ENCODE measurements at regions not wholly inside any gene's neighbourhood (a gene's known extent, or its start where the extent isn't known, plus 50 kb on each side); places are given as distances from the start of the nearest gene placed in this dataset.

DNA sequence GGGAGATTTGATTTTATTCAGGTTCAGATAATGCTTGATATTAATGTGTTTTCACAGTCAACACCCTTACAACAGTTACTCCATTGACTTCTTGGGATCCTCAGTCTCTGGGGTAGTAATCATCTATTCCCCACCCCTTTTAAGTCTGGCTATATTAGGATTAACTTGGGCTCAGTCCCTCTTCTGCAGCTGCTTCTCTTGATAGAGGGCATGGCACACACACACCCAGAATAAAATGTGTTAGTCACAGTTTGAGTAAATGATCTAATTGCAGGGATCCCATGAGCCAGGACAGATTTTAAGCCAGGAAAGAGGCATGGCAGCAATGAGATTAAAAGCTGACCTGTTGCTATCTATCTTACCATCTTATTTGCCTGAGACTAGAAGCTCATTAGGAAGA, 53.7 kb upstream of the VLDLR start:
- no peaks in the 10 kb centered on the region for H3F3A ChIP-seq (ENCODE audit: low read depth)
- no peaks in the 10 kb centered on the region for H4K20me1 ChIP-seq (ENCODE audit: insufficient read depth, low read length, poor library complexity, severe bottlenecking)
- no peak overlapping the region for H2AFZ ChIP-seq (ENCODE audit: low read length)
- no peak overlapping the region for H3K4me3 ChIP-seq (ENCODE audit: low read length, poor library complexity, severe bottlenecking)
- TF ChIP-seq EZH2phosphoT487 (IDR thresholded peaks at IDR 0.05; ENCODE audit: borderline replicate concordance), result no peak
- TF ChIP-seq, protein P1, sequence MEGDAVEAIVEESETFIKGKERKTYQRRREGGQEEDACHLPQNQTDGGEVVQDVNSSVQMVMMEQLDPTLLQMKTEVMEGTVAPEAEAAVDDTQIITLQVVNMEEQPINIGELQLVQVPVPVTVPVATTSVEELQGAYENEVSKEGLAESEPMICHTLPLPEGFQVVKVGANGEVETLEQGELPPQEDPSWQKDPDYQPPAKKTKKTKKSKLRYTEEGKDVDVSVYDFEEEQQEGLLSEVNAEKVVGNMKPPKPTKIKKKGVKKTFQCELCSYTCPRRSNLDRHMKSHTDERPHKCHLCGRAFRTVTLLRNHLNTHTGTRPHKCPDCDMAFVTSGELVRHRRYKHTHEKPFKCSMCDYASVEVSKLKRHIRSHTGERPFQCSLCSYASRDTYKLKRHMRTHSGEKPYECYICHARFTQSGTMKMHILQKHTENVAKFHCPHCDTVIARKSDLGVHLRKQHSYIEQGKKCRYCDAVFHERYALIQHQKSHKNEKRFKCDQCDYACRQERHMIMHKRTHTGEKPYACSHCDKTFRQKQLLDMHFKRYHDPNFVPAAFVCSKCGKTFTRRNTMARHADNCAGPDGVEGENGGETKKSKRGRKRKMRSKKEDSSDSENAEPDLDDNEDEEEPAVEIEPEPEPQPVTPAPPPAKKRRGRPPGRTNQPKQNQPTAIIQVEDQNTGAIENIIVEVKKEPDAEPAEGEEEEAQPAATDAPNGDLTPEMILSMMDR (conservative IDR thresholded peaks at IDR 0.05; ENCODE audit: low read length), result no peak
- no peaks in the 10 kb centered on the region for H3K27me3 ChIP-seq (ENCODE audit: insufficient read depth, low read length, poor library complexity, severe bottlenecking)
- H3K9me3 ChIP-seq (ENCODE audit: insufficient read depth, low read depth, low read length), result no peaks in the 10 kb centered on the region
- H3K9ac ChIP-seq (ENCODE audit: low read depth, low read length, poor library complexity, severe bottlenecking), result no peak overlapping the region
- no peaks in the 10 kb centered on the region for H3K79me2 ChIP-seq (ENCODE audit: insufficient read depth, low read length)
- H3K4me1 ChIP-seq (ENCODE audit: insufficient read depth, low read length, poor library complexity, severe bottlenecking), result peaks cover 9% of the 10 kb centered on the region
- no peaks in the 10 kb centered on the region for H3K36me3 ChIP-seq (ENCODE audit: insufficient read depth, low read length)
- H3K9me2 ChIP-seq (replicated peaks; ENCODE audit: low read depth, low read length), result no peaks in the 10 kb centered on the region
- H3K4me2 ChIP-seq (ENCODE audit: low read depth, low read length, poor library complexity, severe bottlenecking), result no peak overlapping the region

DNA sequence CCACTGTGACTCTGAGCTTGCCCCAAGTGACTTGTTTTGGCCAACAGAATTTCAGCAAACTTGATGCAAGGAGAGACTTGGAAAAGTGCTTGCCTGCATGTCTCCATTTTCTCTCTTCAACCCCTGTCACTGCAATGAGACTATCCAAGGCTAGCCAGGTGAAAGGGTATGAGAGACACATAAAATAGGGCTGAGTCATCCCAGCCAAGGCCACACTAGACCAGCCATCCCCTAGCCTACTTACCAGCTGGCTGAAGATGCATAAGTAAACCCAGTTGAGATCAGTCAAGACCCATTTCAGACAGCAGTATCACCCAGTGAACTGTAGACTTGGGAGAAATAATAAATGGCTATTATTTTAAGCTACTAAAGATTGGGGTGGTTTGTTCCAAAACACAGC, 52.9 kb upstream of the VLDLR start:
- H3K4me2 ChIP-seq (ENCODE audit: low read depth, low read length, poor library complexity, severe bottlenecking), result no peak overlapping the region
- H2AFZ ChIP-seq (ENCODE audit: low read length), result no peak overlapping the region
- no peaks in the 10 kb centered on the region for H3K9me3 ChIP-seq (ENCODE audit: insufficient read depth, low read depth, low read length)
- H3K4me3 ChIP-seq (ENCODE audit: low read length, poor library complexity, severe bottlenecking), result no peak overlapping the region
- no peaks in the 10 kb centered on the region for H3K36me3 ChIP-seq (ENCODE audit: insufficient read depth, low read length)
- H3F3A ChIP-seq (ENCODE audit: low read depth), result no peaks in the 10 kb centered on the region
- H3K4me1 ChIP-seq (ENCODE audit: insufficient read depth, low read length, poor library complexity, severe bottlenecking), result peaks cover 9% of the 10 kb centered on the region
- H3K9me2 ChIP-seq (replicated peaks; ENCODE audit: low read depth, low read length), result no peaks in the 10 kb centered on the region
- H3K9ac ChIP-seq (ENCODE audit: low read depth, low read length, poor library complexity, severe bottlenecking), result no peak overlapping the region
- H3K79me2 ChIP-seq (ENCODE audit: insufficient read depth, low read length), result no peaks in the 10 kb centered on the region
- no peaks in the 10 kb centered on the region for H4K20me1 ChIP-seq (ENCODE audit: insufficient read depth, low read length, poor library complexity, severe bottlenecking)
- H3K27me3 ChIP-seq (ENCODE audit: insufficient read depth, low read length, poor library complexity, severe bottlenecking), result no peaks in the 10 kb centered on the region
- TF ChIP-seq, protein P1 (conservative IDR thresholded peaks at IDR 0.05; ENCODE audit: low read length), result no peak
- no peak for TF ChIP-seq EZH2phosphoT487 (IDR thresholded peaks at IDR 0.05; ENCODE audit: borderline replicate concordance)

DNA sequence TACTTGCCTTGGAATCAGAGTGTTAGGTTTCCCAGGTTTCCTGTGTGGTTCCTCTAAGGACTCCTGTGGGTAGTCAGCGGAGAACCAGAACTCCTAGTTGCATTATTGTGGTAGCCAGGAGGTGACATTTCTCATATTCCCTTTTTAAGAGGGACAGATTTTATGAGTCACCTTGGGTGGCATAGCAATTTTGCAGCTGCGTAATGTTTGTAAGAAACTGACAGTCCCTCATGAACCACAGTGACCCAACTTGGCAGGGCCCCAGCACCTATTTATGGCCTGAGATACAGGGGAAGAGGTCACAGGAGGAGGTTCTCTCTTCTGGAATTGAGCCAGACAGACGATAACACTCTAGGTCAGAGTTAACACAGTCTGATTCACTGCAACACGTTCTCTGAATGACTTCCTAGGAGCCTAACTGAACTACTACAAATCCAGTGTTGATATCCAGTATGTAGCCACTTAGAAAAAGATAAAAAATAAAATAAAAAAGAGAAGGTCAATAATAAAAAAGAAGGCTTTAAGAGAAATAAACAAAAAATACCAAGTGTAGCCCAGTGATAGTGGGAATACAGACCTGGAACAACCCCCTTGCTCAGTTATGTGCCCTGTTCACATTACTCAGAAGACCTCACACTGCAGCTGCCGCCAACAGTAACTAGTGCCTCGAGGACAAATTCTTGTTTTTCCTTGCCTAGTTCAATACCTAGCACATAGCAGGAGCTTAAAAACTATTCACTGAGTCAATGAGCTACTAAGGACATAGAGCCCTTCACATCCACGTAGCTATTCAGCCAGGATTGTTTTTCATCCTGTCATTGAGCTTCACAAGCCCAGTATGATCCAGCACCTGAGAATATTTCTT, 50.7 kb upstream of the VLDLR start:
- H3K9me2 ChIP-seq (replicated peaks; ENCODE audit: low read depth, low read length), result no peaks in the 10 kb centered on the region
- H4K20me1 ChIP-seq (ENCODE audit: insufficient read depth, low read length, poor library complexity, severe bottlenecking), result no peaks in the 10 kb centered on the region
- H3K27me3 ChIP-seq (ENCODE audit: insufficient read depth, low read length, poor library complexity, severe bottlenecking), result no peaks in the 10 kb centered on the region
- no peaks in the 10 kb centered on the region for H3K79me2 ChIP-seq (ENCODE audit: insufficient read depth, low read length)
- H2AFZ ChIP-seq (ENCODE audit: low read length), result no peak overlapping the region
- H3K4me3 ChIP-seq (ENCODE audit: low read length, poor library complexity, severe bottlenecking), result no peak overlapping the region
- no peaks in the 10 kb centered on the region for H3F3A ChIP-seq (ENCODE audit: low read depth)
- H3K9ac ChIP-seq (ENCODE audit: low read depth, low read length, poor library complexity, severe bottlenecking), result no peak overlapping the region
- peaks cover 9% of the 10 kb centered on the region for H3K4me1 ChIP-seq (ENCODE audit: insufficient read depth, low read length, poor library complexity, severe bottlenecking)
- no peaks in the 10 kb centered on the region for H3K36me3 ChIP-seq (ENCODE audit: insufficient read depth, low read length)
- no peaks in the 10 kb centered on the region for H3K9me3 ChIP-seq (ENCODE audit: insufficient read depth, low read depth, low read length)
- no peak for TF ChIP-seq EZH2phosphoT487 (IDR thresholded peaks at IDR 0.05; ENCODE audit: borderline replicate concordance)
- TF ChIP-seq, protein P1 (conservative IDR thresholded peaks at IDR 0.05; ENCODE audit: low read length), result no peak
- H3K4me2 ChIP-seq (ENCODE audit: low read depth, low read length, poor library complexity, severe bottlenecking), result peak overlapping the region; percentile 32

Measured in Loucy (cell line).